ENCODE measurements at regions not wholly inside any gene's neighbourhood (a gene's known extent, or its start where the extent isn't known, plus 50 kb on each side); places are given as distances from the start of the nearest gene placed in this dataset.

GRCh38 chr13:103358255-103358932 lies 292.2 kb upstream of the SLC10A2 start:
- no peak overlapping the region for H3K4me3 ChIP-seq (ENCODE audit: low read length)
- DNase-seq (ENCODE audit: low read depth) = no peak
- TF ChIP-seq CTCF (conservative IDR thresholded peaks at IDR 0.05; ENCODE audit: low read depth, low read length) = no peak

GRCh38 chr13:103356226-103356864 lies 290.1 kb upstream of the SLC10A2 start:
- no peak for DNase-seq (ENCODE audit: low read depth)
- no peak overlapping the region for H3K4me3 ChIP-seq (ENCODE audit: low read length)
- TF ChIP-seq CTCF (conservative IDR thresholded peaks at IDR 0.05; ENCODE audit: low read depth, low read length) = no peak

- no peak for DNase-seq (ENCODE audit: low read depth)
- TF ChIP-seq CTCF (conservative IDR thresholded peaks at IDR 0.05; ENCODE audit: low read depth, low read length) = no peak
- H3K4me3 ChIP-seq (ENCODE audit: low read length) = no peak overlapping the region
Measured at GRCh38 chr13:103354171-103354570, 288.0 kb upstream of the SLC10A2 start.

- TF ChIP-seq CTCF (conservative IDR thresholded peaks at IDR 0.05; ENCODE audit: low read depth, low read length) = no peak
- DNase-seq (ENCODE audit: low read depth) = peak; percentile 27
- no peak overlapping the region for H3K4me3 ChIP-seq (ENCODE audit: low read length)
Measured at GRCh38 chr13:103351035-103351828, 285.0 kb upstream of the SLC10A2 start.

- no peak for TF ChIP-seq CTCF (conservative IDR thresholded peaks at IDR 0.05; ENCODE audit: low read depth, low read length)
- no peak for DNase-seq (ENCODE audit: low read depth)
Measured at GRCh38 chr13:103350147-103350546, 283.9 kb upstream of the SLC10A2 start.

GRCh38 chr13:103349211-103349980 lies 283.2 kb upstream of the SLC10A2 start:
- no peak for TF ChIP-seq CTCF (conservative IDR thresholded peaks at IDR 0.05; ENCODE audit: low read depth, low read length)
- DNase-seq (ENCODE audit: low read depth) = no peak

More at GRCh38 chr13:103350147-103350546, 283.9 kb upstream of the SLC10A2 start:
- no peak overlapping the region for H3K4me3 ChIP-seq (ENCODE audit: low read length)

More at GRCh38 chr13:103349211-103349980, 283.2 kb upstream of the SLC10A2 start:
- no peak overlapping the region for H3K4me3 ChIP-seq (ENCODE audit: low read length)

All from retinal pigment epithelial cell (primary cell).